NCI-H2196 (cell line): ENCODE measurements at regions not wholly inside any gene's neighbourhood (a gene's known extent, or its start where the extent isn't known, plus 50 kb on each side); places are given as distances from the start of the nearest gene placed in this dataset.
"Not testable (repeated sequence)": the region's sequence is repeated elsewhere in the genome, so short reads cannot be mapped to it uniquely, and the experiment has no call there.

Experiments
- DNase-seq: peaks from one replicate; lab custom pipeline; 2025; ENCODE audit not compliant: unreplicated experiment; lab: John Stamatoyannopoulos, UW

GRCh38 chr2:60357996-60358395 lies 195.5 kb downstream of the BCL11A start:
- no peak for DNase-seq

- DNase-seq, result no peak
Observed at GRCh38 chr2:60356346-60356745, 197.1 kb downstream of the BCL11A start.

- no peak for DNase-seq
Observed at GRCh38 chr2:60355849-60356261, 197.6 kb downstream of the BCL11A start.

GRCh38 chr2:60354713-60355112 lies 198.7 kb downstream of the BCL11A start:
- DNase-seq, result no peak

- no peak for DNase-seq
Observed at GRCh38 chr2:60353863-60354262, 199.6 kb downstream of the BCL11A start.

GRCh38 chr2:60353406-60353800 lies 200.1 kb downstream of the BCL11A start:
- DNase-seq, result no peak

- DNase-seq, result no peak
Observed at GRCh38 chr2:60352491-60353405, 200.7 kb downstream of the BCL11A start.

GRCh38 chr2:60351802-60352201 lies 201.7 kb downstream of the BCL11A start:
- DNase-seq, result no peak

- no peak for DNase-seq
Observed at GRCh38 chr2:60351321-60351720, 202.1 kb downstream of the BCL11A start.

GRCh38 chr2:60350791-60351190 lies 202.7 kb downstream of the BCL11A start:
- DNase-seq, result no peak

GRCh38 chr2:60347781-60348180 lies 205.7 kb downstream of the BCL11A start:
- DNase-seq, result no peak

GRCh38 chr2:60342491-60342890 lies 211.0 kb downstream of the BCL11A start:
- DNase-seq, result not testable (repeated sequence)

GRCh38 chr2:60341151-60341550 lies 212.3 kb downstream of the BCL11A start:
- no peak for DNase-seq

- DNase-seq, result no peak
Observed at GRCh38 chr2:60339286-60339685, 214.2 kb downstream of the BCL11A start.

GRCh38 chr2:60337142-60337497 lies 216.3 kb downstream of the BCL11A start:
- DNase-seq, result no peak

- DNase-seq, result no peak
Observed at GRCh38 chr2:60336442-60337141, 216.9 kb downstream of the BCL11A start.

- DNase-seq, result no peak
Observed at GRCh38 chr2:60335533-60336237, 217.8 kb downstream of the BCL11A start.

GRCh38 chr2:60334610-60335009 lies 218.8 kb downstream of the BCL11A start:
- no peak for DNase-seq

GRCh38 chr2:60333264-60333663 lies 220.2 kb downstream of the BCL11A start:
- no peak for DNase-seq

GRCh38 chr2:60331115-60331809 lies 222.2 kb downstream of the BCL11A start:
- peak; percentile 1 for DNase-seq

- DNase-seq, result no peak
Observed at GRCh38 chr2:60329225-60329624, 224.2 kb downstream of the BCL11A start.
